GM12801 (cell line): ENCODE measurements at regions not wholly inside any gene's neighbourhood (a gene's known extent, or its start where the extent isn't known, plus 50 kb on each side); places are given as distances from the start of the nearest gene placed in this dataset.

Experiments used
- TF ChIP-seq, protein P1 (sequence below): IDR thresholded peaks from one replicate; pipeline ENCODE4 v1.5.1; 2011; ENCODE audit warnings: control low read depth; ENCODE audit not compliant: insufficient read length; ENCODE audit errors: extremely low read depth

DNA sequence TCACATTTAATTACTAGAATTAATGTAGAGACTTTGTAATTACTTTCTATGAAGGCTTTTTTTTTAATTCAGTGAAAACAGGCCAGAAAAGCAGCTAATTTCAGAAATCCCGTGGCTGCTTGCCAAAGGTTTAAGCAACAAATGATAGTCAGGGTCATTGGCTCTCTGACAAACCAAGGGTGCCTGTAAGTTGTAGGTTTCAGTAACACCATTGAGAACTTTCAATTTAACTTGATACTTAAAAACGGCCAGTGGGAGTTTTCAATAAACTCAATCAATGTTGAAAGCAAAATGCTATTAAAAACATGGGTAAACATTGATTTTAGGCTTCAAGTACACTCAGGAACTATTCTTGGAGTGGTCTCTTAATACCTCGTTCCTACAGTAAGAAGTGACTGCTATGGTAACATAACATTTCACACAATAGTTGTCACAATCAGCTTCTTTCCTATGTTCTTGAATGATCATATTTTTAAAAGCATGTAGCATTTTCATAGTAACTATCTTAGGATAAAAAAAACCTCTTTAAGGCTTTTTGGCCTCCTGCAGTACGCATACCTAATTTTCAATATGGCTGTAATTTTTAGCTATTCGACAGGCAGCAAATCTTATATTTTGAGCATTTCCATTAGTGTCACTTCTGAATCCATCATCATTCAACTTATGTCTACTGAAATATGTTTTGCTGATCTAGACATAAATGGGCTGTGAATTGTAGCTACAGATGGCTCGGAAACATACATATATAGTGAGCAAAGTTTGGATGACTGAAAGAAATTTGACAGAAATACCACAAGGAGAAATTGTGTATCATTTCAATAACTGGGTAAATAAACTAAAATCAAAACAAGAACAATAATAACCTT lies 592.1 kb upstream of the GBE1 start:
- TF ChIP-seq, protein P1, sequence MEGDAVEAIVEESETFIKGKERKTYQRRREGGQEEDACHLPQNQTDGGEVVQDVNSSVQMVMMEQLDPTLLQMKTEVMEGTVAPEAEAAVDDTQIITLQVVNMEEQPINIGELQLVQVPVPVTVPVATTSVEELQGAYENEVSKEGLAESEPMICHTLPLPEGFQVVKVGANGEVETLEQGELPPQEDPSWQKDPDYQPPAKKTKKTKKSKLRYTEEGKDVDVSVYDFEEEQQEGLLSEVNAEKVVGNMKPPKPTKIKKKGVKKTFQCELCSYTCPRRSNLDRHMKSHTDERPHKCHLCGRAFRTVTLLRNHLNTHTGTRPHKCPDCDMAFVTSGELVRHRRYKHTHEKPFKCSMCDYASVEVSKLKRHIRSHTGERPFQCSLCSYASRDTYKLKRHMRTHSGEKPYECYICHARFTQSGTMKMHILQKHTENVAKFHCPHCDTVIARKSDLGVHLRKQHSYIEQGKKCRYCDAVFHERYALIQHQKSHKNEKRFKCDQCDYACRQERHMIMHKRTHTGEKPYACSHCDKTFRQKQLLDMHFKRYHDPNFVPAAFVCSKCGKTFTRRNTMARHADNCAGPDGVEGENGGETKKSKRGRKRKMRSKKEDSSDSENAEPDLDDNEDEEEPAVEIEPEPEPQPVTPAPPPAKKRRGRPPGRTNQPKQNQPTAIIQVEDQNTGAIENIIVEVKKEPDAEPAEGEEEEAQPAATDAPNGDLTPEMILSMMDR = no peak

DNA sequence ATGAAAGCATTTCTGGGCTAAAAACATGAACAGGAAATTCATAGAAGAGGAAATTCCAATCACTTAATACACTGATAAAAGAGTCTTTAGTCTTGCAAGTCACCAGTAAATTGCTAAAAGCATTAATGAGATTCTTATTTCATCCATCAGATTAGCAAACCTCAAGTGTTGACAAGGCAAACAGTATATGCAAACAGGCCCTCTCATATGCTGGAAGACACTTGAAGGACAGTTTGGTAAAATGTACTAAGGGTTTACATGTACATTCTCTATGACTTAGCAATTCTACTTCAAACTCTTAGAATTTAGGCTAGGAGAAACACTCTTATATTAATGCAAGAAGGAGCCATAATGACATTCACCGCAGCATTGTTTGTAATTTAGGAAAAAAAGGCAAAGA lies 586.1 kb upstream of the GBE1 start:
- TF ChIP-seq, protein P1 = no peak

DNA sequence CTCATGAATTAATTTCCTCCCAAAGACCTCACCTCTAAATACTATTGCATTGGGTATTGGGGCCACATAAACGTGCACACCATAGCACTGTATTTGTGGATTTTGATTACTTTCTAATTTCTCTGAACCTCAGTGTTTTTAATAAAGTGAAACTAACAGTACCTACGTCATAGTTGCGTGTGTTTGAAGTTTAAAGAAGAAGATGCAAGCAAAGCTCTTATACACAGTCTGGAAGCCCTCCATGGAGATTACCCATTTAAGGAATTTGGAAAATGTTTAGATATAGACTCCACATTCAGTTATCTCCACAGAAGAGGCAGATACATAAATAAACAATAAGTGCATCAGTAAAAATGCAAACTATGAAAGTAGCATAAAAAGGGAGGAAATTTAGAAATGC lies 581.1 kb upstream of the GBE1 start:
- TF ChIP-seq, protein P1 = no peak

DNA sequence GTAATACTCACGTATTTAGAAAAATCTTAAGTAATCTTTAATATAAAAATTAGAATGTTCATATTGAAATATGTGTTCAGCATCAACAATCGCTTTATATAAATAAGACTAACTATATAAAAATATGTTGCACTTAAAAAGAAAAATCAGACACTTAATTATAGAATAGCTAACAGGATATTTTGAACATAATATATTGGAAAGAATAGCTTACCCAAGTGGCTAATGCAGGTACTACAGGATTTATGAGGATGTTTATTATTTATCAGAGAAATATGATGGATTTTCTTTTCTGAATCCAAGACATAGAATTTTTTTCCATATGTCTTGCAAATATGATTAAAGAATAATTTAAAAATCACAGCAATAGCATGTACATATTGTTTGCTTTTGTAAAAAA lies 567.9 kb upstream of the GBE1 start:
- TF ChIP-seq, protein P1 = no peak

DNA sequence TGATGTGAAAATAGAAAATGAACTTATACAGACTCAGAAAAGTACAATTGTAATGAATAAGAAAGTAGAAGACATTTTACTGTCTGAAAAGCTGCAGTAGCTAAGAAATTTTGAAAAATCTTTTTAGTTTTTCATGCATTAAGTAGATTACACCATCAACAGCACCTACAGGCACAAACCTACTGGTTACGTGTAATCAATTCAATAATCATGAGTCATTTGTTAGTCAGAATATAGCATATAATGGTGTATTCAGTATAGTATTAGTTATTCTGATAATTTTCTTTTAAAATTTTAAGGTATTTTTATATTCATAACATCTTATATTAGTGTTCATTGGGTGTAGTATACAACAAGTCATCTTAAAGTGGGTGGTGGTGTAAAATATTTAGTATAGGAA lies 550.5 kb upstream of the GBE1 start:
- TF ChIP-seq, protein P1 = no peak

DNA sequence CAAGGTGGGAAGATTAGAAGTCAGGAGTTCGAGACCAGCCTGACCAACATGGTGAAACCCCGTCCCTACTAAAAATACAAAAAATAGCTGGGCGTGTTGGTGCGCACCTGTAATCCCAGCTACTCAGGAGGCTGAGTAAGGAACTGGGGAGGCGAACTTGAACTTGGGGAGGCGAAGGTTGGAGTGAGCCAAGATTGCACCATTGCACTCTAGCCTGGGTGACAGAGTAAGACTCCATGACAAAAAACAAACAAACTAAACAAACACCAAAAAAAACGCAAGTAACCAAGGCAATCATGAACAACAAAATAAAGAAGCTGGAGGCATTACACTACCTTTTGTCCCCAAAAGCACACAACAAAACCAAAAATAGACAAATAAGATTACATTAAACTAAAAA lies 547.3 kb upstream of the GBE1 start:
- TF ChIP-seq, protein P1 = no peak

DNA sequence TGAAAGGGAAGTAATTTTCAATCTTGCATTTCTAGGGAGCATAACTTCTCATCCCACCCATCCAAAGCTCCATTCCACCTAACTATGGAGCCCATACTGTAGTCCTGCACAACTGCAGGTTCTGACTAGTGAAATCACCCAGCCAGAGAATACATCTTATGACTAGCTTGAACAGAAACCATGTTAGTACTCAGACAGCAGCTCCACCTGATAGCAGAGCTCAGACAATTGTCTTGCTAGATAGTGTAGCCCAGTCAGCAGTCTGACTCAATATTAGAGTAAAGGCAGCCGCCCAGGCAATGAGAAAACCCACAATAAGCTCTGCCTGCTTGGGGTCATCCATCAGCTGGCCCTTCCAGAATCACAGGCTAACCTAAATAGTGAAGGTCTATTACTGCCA lies 544.7 kb upstream of the GBE1 start:
- TF ChIP-seq, protein P1 = no peak

DNA sequence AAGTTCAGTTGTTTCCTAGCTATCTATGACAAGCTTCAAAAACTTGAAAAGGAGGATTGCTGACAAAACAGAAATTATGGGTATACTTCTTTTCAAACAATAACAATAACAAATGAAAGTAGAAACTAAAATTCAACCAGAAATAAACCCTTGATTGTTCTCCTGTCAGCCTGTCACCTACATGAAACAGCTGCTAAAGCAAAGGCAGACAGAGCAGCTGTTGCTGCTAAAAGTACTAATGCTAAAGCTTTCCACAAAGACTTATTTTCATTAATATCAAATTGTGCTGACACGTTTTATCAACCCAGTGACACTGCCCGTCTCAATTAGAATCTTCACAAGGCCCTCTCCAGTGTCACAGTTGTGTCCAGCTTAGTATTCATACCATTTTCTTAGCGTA lies 533.2 kb upstream of the GBE1 start:
- TF ChIP-seq, protein P1 = no peak
